Fibroblast of lung (primary cell): ENCODE measurements at regions not wholly inside any gene's neighbourhood (a gene's known extent, or its start where the extent isn't known, plus 50 kb on each side); places are given as distances from the start of the nearest gene placed in this dataset.

Experiments used
- EZH2 ChIP-seq: IDR thresholded peaks from 2 replicates; pipeline ENCODE4 v1.5.1; 2012; ENCODE audit warnings: low read length, control low read depth, mild to moderate bottlenecking; ENCODE audit errors: missing control alignments
- TF ChIP-seq, protein P1 (sequence below), 2 donors: IDR thresholded peaks in 1 of 2; conservative IDR thresholded peaks in 1 of 2; 1 replicate in 1 of 2; 2 replicates in 1 of 2; pipeline ENCODE4 v1.5.1; 2011 to 2012; ENCODE audit warnings: low read length in 2 of 2, control low read depth in 1 of 2, inconsistent platforms in 1 of 2, low read depth in 1 of 2, mild to moderate bottlenecking in 1 of 2

DNA sequence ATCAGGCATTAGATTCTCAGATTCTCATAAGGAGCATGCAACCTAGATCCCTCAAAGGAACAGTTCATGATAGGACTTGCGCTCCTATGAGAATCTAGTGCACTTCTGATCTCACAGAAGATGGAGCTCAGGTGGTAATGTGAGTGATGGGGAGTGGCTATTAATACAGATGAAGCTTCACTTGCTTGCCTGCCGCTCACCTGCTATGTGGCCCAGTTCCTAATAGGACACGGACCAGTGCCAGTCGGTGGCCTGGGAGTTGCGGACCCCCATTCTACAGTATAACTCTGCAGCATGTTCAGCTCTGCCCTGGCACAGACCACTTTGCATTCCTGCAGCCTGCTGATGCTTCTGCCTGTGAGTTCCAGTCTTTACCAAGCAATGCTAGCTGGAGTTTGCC, 581.3 kb upstream of the KLF4 start:
- TF ChIP-seq, protein P1, sequence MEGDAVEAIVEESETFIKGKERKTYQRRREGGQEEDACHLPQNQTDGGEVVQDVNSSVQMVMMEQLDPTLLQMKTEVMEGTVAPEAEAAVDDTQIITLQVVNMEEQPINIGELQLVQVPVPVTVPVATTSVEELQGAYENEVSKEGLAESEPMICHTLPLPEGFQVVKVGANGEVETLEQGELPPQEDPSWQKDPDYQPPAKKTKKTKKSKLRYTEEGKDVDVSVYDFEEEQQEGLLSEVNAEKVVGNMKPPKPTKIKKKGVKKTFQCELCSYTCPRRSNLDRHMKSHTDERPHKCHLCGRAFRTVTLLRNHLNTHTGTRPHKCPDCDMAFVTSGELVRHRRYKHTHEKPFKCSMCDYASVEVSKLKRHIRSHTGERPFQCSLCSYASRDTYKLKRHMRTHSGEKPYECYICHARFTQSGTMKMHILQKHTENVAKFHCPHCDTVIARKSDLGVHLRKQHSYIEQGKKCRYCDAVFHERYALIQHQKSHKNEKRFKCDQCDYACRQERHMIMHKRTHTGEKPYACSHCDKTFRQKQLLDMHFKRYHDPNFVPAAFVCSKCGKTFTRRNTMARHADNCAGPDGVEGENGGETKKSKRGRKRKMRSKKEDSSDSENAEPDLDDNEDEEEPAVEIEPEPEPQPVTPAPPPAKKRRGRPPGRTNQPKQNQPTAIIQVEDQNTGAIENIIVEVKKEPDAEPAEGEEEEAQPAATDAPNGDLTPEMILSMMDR (conservative IDR thresholded peaks at IDR 0.05 in 1 of 2, IDR thresholded peaks at IDR 0.05 in 1 of 2; ENCODE audit: low read depth in 1 of 2, low read length in 2 of 2): no peak
- TF ChIP-seq EZH2: no peak
